Bronchial epithelial cell (primary cell): ENCODE measurements at regions not wholly inside any gene's neighbourhood (a gene's known extent, or its start where the extent isn't known, plus 50 kb on each side); places are given as distances from the start of the nearest gene placed in this dataset.

Experiments used
- DNase-seq: peaks from one replicate; pipeline ENCODE4 v3.0.0-alpha.2; 2010; ENCODE audit warnings: low read depth
- FAIRE-seq: peaks from 2 replicates; lab custom pipeline; 2011; peaks lifted over from hg19 to GRCh38; lab: Jason Lieb, UNC
- H3K27me3 ChIP-seq: 2 replicates; pipeline ENCODE4 v1.5.1; 2011; ENCODE audit warnings: low read length; ENCODE audit not compliant: control insufficient read depth, insufficient read depth
- H3K36me3 ChIP-seq: 2 replicates; pipeline ENCODE4 v1.5.1; 2011; ENCODE audit warnings: low read length; ENCODE audit not compliant: control insufficient read depth, insufficient read depth
- H3K4me3 ChIP-seq: 2 replicates; pipeline ENCODE4 v1.5.1; 2011; ENCODE audit warnings: mild to moderate bottlenecking, low read depth, low read length, control low read depth
- TF ChIP-seq, protein P1 (sequence below): IDR thresholded peaks from 2 replicates; pipeline ENCODE4 v1.5.1; 2011; ENCODE audit warnings: mild to moderate bottlenecking, moderate library complexity, low read length, control low read depth, inconsistent platforms; ENCODE audit not compliant: insufficient read depth, severe bottlenecking

GRCh38 chr11:91585035-91585801 lies 639.4 kb upstream of the FAT3 start:
- H3K4me3 ChIP-seq, result no peak overlapping the region
- H3K36me3 ChIP-seq, result no peaks in the 10 kb centered on the region
- H3K27me3 ChIP-seq, result no peaks in the 10 kb centered on the region
- TF ChIP-seq, protein P1, sequence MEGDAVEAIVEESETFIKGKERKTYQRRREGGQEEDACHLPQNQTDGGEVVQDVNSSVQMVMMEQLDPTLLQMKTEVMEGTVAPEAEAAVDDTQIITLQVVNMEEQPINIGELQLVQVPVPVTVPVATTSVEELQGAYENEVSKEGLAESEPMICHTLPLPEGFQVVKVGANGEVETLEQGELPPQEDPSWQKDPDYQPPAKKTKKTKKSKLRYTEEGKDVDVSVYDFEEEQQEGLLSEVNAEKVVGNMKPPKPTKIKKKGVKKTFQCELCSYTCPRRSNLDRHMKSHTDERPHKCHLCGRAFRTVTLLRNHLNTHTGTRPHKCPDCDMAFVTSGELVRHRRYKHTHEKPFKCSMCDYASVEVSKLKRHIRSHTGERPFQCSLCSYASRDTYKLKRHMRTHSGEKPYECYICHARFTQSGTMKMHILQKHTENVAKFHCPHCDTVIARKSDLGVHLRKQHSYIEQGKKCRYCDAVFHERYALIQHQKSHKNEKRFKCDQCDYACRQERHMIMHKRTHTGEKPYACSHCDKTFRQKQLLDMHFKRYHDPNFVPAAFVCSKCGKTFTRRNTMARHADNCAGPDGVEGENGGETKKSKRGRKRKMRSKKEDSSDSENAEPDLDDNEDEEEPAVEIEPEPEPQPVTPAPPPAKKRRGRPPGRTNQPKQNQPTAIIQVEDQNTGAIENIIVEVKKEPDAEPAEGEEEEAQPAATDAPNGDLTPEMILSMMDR, result no peak
- DNase-seq (no peak), FAIRE-seq (no peak)

- no peak for FAIRE-seq
- TF ChIP-seq, protein P1, result no peak
Measured at GRCh38 chr11:91563176-91563575, 661.4 kb upstream of the FAT3 start.

GRCh38 chr11:91560434-91560833 lies 664.2 kb upstream of the FAT3 start:
- H3K27me3 ChIP-seq, result no peaks in the 10 kb centered on the region
- H3K36me3 ChIP-seq, result no peaks in the 10 kb centered on the region
- TF ChIP-seq, protein P1, result no peak
- FAIRE-seq, result no peak
- H3K4me3 ChIP-seq, result no peak overlapping the region
- DNase-seq, result no peak

More at GRCh38 chr11:91563176-91563575, 661.4 kb upstream of the FAT3 start:
- no peak for DNase-seq
- H3K4me3 ChIP-seq, result no peak overlapping the region
- H3K36me3 ChIP-seq, result no peaks in the 10 kb centered on the region
- no peaks in the 10 kb centered on the region for H3K27me3 ChIP-seq

DNA sequence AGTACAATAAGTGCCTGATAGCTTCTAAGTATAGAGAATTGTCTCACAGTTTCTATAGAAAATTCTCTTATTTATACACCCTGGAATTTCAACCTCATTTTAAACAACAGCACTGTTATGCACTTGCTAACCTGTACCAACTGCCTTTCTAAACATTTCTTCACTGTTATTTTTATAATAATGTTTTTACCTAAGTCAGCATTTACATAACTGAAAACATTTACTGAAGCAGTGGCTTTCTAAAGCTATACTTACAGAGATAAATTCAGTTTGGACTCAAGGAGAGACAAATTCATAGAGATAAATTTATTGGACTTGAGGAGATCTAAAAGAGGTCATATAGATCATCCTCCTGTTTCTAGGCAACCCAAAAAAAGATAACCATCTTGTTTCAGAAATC lies 686.6 kb upstream of the FAT3 start:
- DNase-seq, result no peak
- TF ChIP-seq, protein P1, result no peak
- H3K36me3 ChIP-seq, result no peaks in the 10 kb centered on the region
- no peak overlapping the region for H3K4me3 ChIP-seq
- no peak for FAIRE-seq
- H3K27me3 ChIP-seq, result no peaks in the 10 kb centered on the region

DNA sequence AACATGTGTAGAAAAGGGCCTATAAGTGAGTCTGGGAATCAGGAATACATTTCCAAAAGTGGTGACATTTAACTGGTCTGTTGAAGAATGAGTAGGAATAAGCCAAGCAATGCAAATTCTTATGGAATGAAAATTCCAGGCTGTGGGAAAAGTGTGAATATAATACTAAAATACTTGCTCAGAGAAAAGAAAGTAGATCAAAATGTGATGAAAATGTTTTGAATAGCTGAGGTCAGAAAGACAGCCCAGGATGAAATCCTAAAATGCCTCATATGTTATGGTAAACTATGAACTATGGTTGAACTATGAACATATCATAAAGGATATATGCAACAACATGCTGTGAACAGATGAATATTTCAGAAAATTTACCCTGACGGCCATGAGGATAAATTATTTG lies 688.3 kb upstream of the FAT3 start:
- TF ChIP-seq, protein P1, result no peak
- no peak for FAIRE-seq
- DNase-seq, result no peak
- Histone ChIP-seq H3K27me3 (no peaks in the 10 kb centered on the region), H3K36me3 (no peaks in the 10 kb centered on the region), H3K4me3 (no peak overlapping the region)

GRCh38 chr11:91528965-91529364 lies 695.7 kb upstream of the FAT3 start:
- no peak overlapping the region for H3K4me3 ChIP-seq
- TF ChIP-seq, protein P1, result no peak
- FAIRE-seq (no peak), DNase-seq (no peak)
- no peaks in the 10 kb centered on the region for H3K36me3 ChIP-seq
- no peaks in the 10 kb centered on the region for H3K27me3 ChIP-seq
